Lung (tissue), 11 donors: ENCODE measurements at regions not wholly inside any gene's neighbourhood (a gene's known extent, or its start where the extent isn't known, plus 50 kb on each side); places are given as distances from the start of the nearest gene placed in this dataset.

Experiments
- ATAC-seq: fragments of 200-7000 bp; cut with Tn5 transposase; one replicate; pipeline ENCODE4 v1.9.1; 2020; ENCODE audit warnings: moderate number of reproducible peaks; ENCODE audit not compliant: insufficient read depth, low FRiP score
- DNase-seq, 3 donors: peaks; one replicate each; pipeline ENCODE4 v3.0.0-alpha.2; 2013 to 2017
- H3K27ac ChIP-seq, 2 donors: one replicate each; pipeline ENCODE4 v1.5.1; 2013; ENCODE audit warnings: mild to moderate bottlenecking in 2 of 2, moderate library complexity in 2 of 2, control low read depth in 1 of 2, inconsistent platforms in 1 of 2, low read depth in 1 of 2, low read length in 1 of 2
- H3K27me3 ChIP-seq, 3 donors: one replicate each; pipeline ENCODE4 v1.5.1; 2013; ENCODE audit warnings: low read length in 2 of 3; ENCODE audit not compliant: control insufficient read depth in 3 of 3, insufficient read depth in 3 of 3
- H3K36me3 ChIP-seq, 4 donors: one replicate each; pipeline ENCODE4 v1.5.1; 2013; ENCODE audit warnings: low read length in 4 of 4, mild to moderate bottlenecking in 1 of 4, moderate library complexity in 1 of 4; ENCODE audit not compliant: control insufficient read depth in 4 of 4, insufficient read depth in 4 of 4
- H3K4me1 ChIP-seq, 5 donors: one replicate each; pipeline ENCODE4 v1.5.1; 2013; ENCODE audit warnings: low read length in 5 of 5, mild to moderate bottlenecking in 2 of 5, moderate library complexity in 1 of 5; ENCODE audit not compliant: control insufficient read depth in 5 of 5, insufficient read depth in 5 of 5
- H3K4me3 ChIP-seq: one replicate; pipeline ENCODE4 v1.5.1; 2013; ENCODE audit warnings: mild to moderate bottlenecking, control low read depth, moderate library complexity
- H3K9ac ChIP-seq, 2 donors: one replicate each; pipeline ENCODE4 v1.5.1; 2013; ENCODE audit warnings: low read length in 2 of 2, control low read depth in 1 of 2; ENCODE audit not compliant: insufficient read depth in 1 of 2
- H3K9me3 ChIP-seq, 4 donors: one replicate each; pipeline ENCODE4 v1.5.1; 2013; ENCODE audit warnings: low read length in 3 of 4, mild to moderate bottlenecking in 1 of 4, moderate library complexity in 1 of 4; ENCODE audit not compliant: control insufficient read depth in 4 of 4, insufficient read depth in 3 of 4
- CTCF ChIP-seq: IDR thresholded peaks from 2 replicates; pipeline ENCODE4 v1.5.1; 2012; ENCODE audit warnings: mild to moderate bottlenecking; ENCODE audit errors: control extremely low read depth, extremely low read depth
- WGBS, 2 donors: extraction: QIAGEN DNeasy Blood & Tissue Kit; methylation state at CpG; one replicate each; pipeline ENCODE4 v1.1.7; 2013; 5-methylcytosine and 5-hydroxymethylcytosine counted together
- donor health status: control.
- donor health status: control.
- donor health status: Bipolar disorder and iron deficiency.
- donor health status: healthy.
- donor health status: DM: yes; HTN: yes; CAD: no.

DNA sequence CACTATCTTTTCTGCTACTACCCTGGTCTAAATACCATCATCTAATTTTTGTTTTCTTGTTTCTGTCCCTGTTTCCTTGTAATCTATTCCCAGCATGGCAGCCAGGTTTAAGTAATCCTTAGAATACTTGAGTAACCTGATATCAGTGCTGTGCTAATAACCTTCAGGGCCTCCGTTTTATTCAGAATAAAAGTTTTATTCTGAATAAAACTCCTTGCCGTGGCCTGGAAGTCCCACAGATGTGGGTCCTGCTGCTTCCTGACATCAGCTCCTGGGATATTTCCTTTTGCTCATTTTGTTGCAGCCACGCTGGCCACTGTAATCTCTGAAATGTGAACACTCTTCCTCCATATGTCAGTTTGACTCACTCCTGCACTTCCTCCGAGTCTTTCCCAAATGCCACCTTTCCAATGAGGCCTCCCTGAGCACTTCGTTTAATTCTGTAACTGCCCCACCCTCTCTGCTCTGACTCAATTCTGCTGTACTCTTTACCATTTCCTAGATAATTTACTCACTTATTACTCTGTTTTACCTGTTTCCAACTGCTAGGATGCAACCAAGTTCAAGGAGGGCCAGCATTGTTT is 114.0 kb upstream of the FOXA2 start:
- Histone ChIP-seq H3K27me3 (peaks cover 0 to 3% (median 0%) of the 10 kb centered on the region in 3 donors), H3K27ac (no peak overlapping the region), H3K36me3 (no peaks in the 10 kb centered on the region), H3K9me3 (peaks cover 0 to 8% (median 0%) of the 10 kb centered on the region in 4 donors), H3K4me1 (peaks cover 0 to 4% (median 3%) of the 10 kb centered on the region in 5 donors), H3K9ac (no peak overlapping the region), H3K4me3 (no peak overlapping the region)
- WGBS, 2 donors, result 77 to 85% methylated on average over 5 of the region's 5 CpGs
- DNase-seq (no peak), ATAC-seq (no peak)
- no peak for TF ChIP-seq CTCF

- 87 to 94% methylated on average over 3 of the region's 3 CpGs for WGBS, 2 donors
- Histone ChIP-seq H3K9me3 (peaks cover 0 to 8% (median 0%) of the 10 kb centered on the region in 4 donors), H3K4me1 (peaks cover 0 to 4% (median 3%) of the 10 kb centered on the region in 5 donors), H3K4me3 (no peak overlapping the region), H3K36me3 (no peaks in the 10 kb centered on the region), H3K27ac (no peak overlapping the region), H3K27me3 (peaks cover 0 to 3% (median 0%) of the 10 kb centered on the region in 3 donors), H3K9ac (no peak overlapping the region)
- TF ChIP-seq CTCF, result no peak
- ATAC-seq, result no peak
- DNase-seq, result no peak
Observed at GRCh38 chr20:22699396-22699795, 115.0 kb upstream of the FOXA2 start.

GRCh38 chr20:22700367-22700766 is 116.0 kb upstream of the FOXA2 start:
- TF ChIP-seq CTCF, result no peak
- peaks cover 0 to 3% (median 0%) of the 10 kb centered on the region in 3 donors for H3K27me3 ChIP-seq
- DNase-seq (peak in 2 of 3 donors; percentile 42 to 45), ATAC-seq (no peak)
- H3K9me3 ChIP-seq, result peaks cover 0 to 8% (median 0%) of the 10 kb centered on the region in 4 donors
- H3K27ac ChIP-seq, result no peak overlapping the region
- no peak overlapping the region for H3K4me3 ChIP-seq
- H3K9ac ChIP-seq, result no peak overlapping the region
- H3K4me1 ChIP-seq, result peaks cover 0 to 4% (median 3%) of the 10 kb centered on the region in 5 donors
- 85 to 95% methylated on average over 1 of the region's 1 CpG for WGBS, 2 donors
- H3K36me3 ChIP-seq, result no peaks in the 10 kb centered on the region
